HK-2 (cell line): ENCODE measurements at regions not wholly inside any gene's neighbourhood (a gene's known extent, or its start where the extent isn't known, plus 50 kb on each side); places are given as distances from the start of the nearest gene placed in this dataset.

Source experiments
- DNase-seq: peaks from one replicate; pipeline ENCODE4 v3.0.0-alpha.2; 2018; ENCODE audit not compliant: unreplicated experiment

- DNase-seq, result no peak
These were observed 457.7 kb downstream of the CBLN2 start for GRCh38 chr18:72086421-72086820.

- DNase-seq, result no peak
These were observed 469.1 kb downstream of the CBLN2 start for GRCh38 chr18:72075040-72075439.

- no peak for DNase-seq
These were observed 481.1 kb downstream of the CBLN2 start for GRCh38 chr18:72063001-72063400.

GRCh38 chr18:72058851-72059250 lies 485.3 kb downstream of the CBLN2 start:
- DNase-seq, result no peak

- DNase-seq, result no peak
These were observed 488.0 kb downstream of the CBLN2 start for GRCh38 chr18:72056171-72056570.

GRCh38 chr18:72041313-72042032 lies 502.7 kb downstream of the CBLN2 start:
- no peak for DNase-seq

- no peak for DNase-seq
These were observed 530.7 kb downstream of the CBLN2 start for GRCh38 chr18:72013427-72013850.

GRCh38 chr18:71998547-71999097 lies 545.5 kb downstream of the CBLN2 start:
- no peak for DNase-seq

- no peak for DNase-seq
These were observed 548.2 kb downstream of the CBLN2 start for GRCh38 chr18:71995904-71996465.

GRCh38 chr18:71994273-71994672 lies 549.9 kb downstream of the CBLN2 start:
- DNase-seq, result no peak

GRCh38 chr18:71989616-71990015 lies 554.5 kb downstream of the CBLN2 start:
- no peak for DNase-seq

GRCh38 chr18:71986351-71987050 lies 557.6 kb downstream of the CBLN2 start:
- no peak for DNase-seq

GRCh38 chr18:71976744-71977143 lies 567.4 kb downstream of the CBLN2 start:
- no peak for DNase-seq

- no peak for DNase-seq
These were observed 577.4 kb downstream of the CBLN2 start for GRCh38 chr18:71966791-71967190.

GRCh38 chr18:71958605-71959004 lies 585.5 kb downstream of the CBLN2 start:
- DNase-seq, result no peak

- no peak for DNase-seq
These were observed 593.1 kb downstream of the CBLN2 start for GRCh38 chr18:71951001-71951400.

GRCh38 chr18:71942433-71942832 lies 601.7 kb downstream of the CBLN2 start:
- DNase-seq, result no peak

GRCh38 chr18:71939483-71939882 lies 604.7 kb downstream of the CBLN2 start:
- DNase-seq, result no peak

GRCh38 chr18:71936744-71937143 lies 607.4 kb downstream of the CBLN2 start:
- DNase-seq, result no peak

- no peak for DNase-seq
These were observed 624.9 kb downstream of the CBLN2 start for GRCh38 chr18:71919211-71919610.

GRCh38 chr18:71913641-71914040 lies 630.5 kb downstream of the CBLN2 start:
- DNase-seq, result no peak

GRCh38 chr18:71902482-71902881 lies 641.7 kb downstream of the CBLN2 start:
- no peak for DNase-seq
